Neural progenitor cell (in vitro differentiated cells): ENCODE measurements at regions not wholly inside any gene's neighbourhood (a gene's known extent, or its start where the extent isn't known, plus 50 kb on each side); places are given as distances from the start of the nearest gene placed in this dataset.

ENCODE experiments used
- DNase-seq: peaks from one replicate; pipeline ENCODE4 v3.0.0-alpha.2; 2016; ENCODE audit warnings: low spot score
- H2AFZ ChIP-seq: fragments of 200-600 bp; sonication (generic); replicated peaks from 2 replicates; pipeline ENCODE4 v1.6.1; 2016; ENCODE audit warnings: antibody characterized with exemption
- H3F3A ChIP-seq: fragments of 200-600 bp; sonication (generic); 2 replicates; pipeline ENCODE4 v1.6.1; 2016; ENCODE audit warnings: antibody characterized with exemption, low read depth
- H3K27ac ChIP-seq: fragments of 200-600 bp; sonication (generic); 2 replicates; pipeline ENCODE4 v1.5.1; 2016; ENCODE audit warnings: mild to moderate bottlenecking
- H3K27me3 ChIP-seq: fragments of 200-600 bp; sonication (generic); 2 replicates; pipeline ENCODE4 v1.6.1; 2016; ENCODE audit warnings: mild to moderate bottlenecking, moderate library complexity
- H3K36me3 ChIP-seq: fragments of 200-600 bp; sonication (generic); 2 replicates; pipeline ENCODE4 v1.5.1; 2016
- H3K4me1 ChIP-seq: fragments of 200-600 bp; sonication (generic); 2 replicates; pipeline ENCODE4 v1.6.1; 2016; ENCODE audit warnings: mixed run types
- H3K4me2 ChIP-seq: fragments of 200-600 bp; sonication (generic); 2 replicates; pipeline ENCODE4 v1.6.1; 2016
- H3K4me3 ChIP-seq: fragments of 200-600 bp; sonication (generic); 2 replicates; pipeline ENCODE4 v1.5.1; 2016
- H3K79me2 ChIP-seq: fragments of 200-600 bp; sonication (generic); 2 replicates; pipeline ENCODE4 v1.6.1; 2016; ENCODE audit warnings: low read depth
- H3K9ac ChIP-seq: fragments of 200-600 bp; sonication (generic); 2 replicates; pipeline ENCODE4 v1.6.1; 2016
- H3K9me3 ChIP-seq: fragments of 200-600 bp; sonication (generic); 2 replicates; pipeline ENCODE4 v1.5.1; 2016; ENCODE audit warnings: low read depth
- H4K20me1 ChIP-seq: fragments of 200-600 bp; sonication (generic); 2 replicates; pipeline ENCODE4 v1.6.1; 2016; ENCODE audit warnings: low read depth
- H3K27ac Mint-ChIP-seq: 3 replicates; pipeline ENCODE4 v1.8.0; 2021; ENCODE audit warnings: mixed read lengths
- H3K27me3 Mint-ChIP-seq: 2 replicates; pipeline ENCODE4 v1.8.0; 2022; ENCODE audit warnings: low read depth, mild to moderate bottlenecking, inconsistent platforms, moderate library complexity, mixed read lengths; ENCODE audit not compliant: insufficient read depth
- H3K36me3 Mint-ChIP-seq: 3 replicates; pipeline ENCODE4 v1.8.0; 2021; ENCODE audit warnings: mixed read lengths
- H3K4me1 Mint-ChIP-seq: 3 replicates; pipeline ENCODE4 v1.8.0; 2021; ENCODE audit warnings: mixed read lengths
- H3K4me3 Mint-ChIP-seq: 3 replicates; pipeline ENCODE4 v1.8.0; 2021; ENCODE audit warnings: mild to moderate bottlenecking, moderate library complexity, mixed read lengths
- H3K9me3 Mint-ChIP-seq: 3 replicates; pipeline ENCODE4 v1.8.0; 2020; ENCODE audit warnings: mixed read lengths
- EZH2 ChIP-seq: fragments of 200-600 bp; sonication (generic); IDR thresholded peaks from 2 replicates; pipeline ENCODE4 v1.6.1; 2017; ENCODE audit warnings: antibody characterized with exemption, mild to moderate bottlenecking, moderate library complexity
- EZH2phosphoT487 ChIP-seq: fragments of 200-600 bp; sonication (generic); IDR thresholded peaks from 2 replicates; pipeline ENCODE4 v1.6.1; 2017; ENCODE audit warnings: antibody characterized with exemption
- TF ChIP-seq, protein P1 (sequence below): fragments of 200-600 bp; sonication (generic); IDR thresholded peaks from 2 replicates; pipeline ENCODE4 v1.5.1; 2017; ENCODE audit warnings: antibody characterized with exemption, mild to moderate bottlenecking

GRCh38 chr4:28317221-28317620 lies 1456.6 kb downstream of the STIM2 start:
- H3K9ac ChIP-seq, result no peak overlapping the region
- no peaks in the 10 kb centered on the region for H3K9me3 ChIP-seq
- no peaks in the 10 kb centered on the region for H3K79me2 ChIP-seq
- H3K36me3 ChIP-seq, result no peaks in the 10 kb centered on the region
- no peak overlapping the region for H3K4me2 ChIP-seq
- Mint-ChIP-seq H3K27ac (no peak overlapping the region), H3K4me1 (no peaks in the 10 kb centered on the region), H3K36me3 (no peaks in the 10 kb centered on the region), H3K4me3 (no peak overlapping the region), H3K9me3 (no peaks in the 10 kb centered on the region), H3K27me3 (no peaks in the 10 kb centered on the region)
- H3K4me3 ChIP-seq, result no peak overlapping the region
- H4K20me1 ChIP-seq, result no peaks in the 10 kb centered on the region
- DNase-seq, result no peak
- H3F3A ChIP-seq, result no peaks in the 10 kb centered on the region
- TF ChIP-seq, protein P1, sequence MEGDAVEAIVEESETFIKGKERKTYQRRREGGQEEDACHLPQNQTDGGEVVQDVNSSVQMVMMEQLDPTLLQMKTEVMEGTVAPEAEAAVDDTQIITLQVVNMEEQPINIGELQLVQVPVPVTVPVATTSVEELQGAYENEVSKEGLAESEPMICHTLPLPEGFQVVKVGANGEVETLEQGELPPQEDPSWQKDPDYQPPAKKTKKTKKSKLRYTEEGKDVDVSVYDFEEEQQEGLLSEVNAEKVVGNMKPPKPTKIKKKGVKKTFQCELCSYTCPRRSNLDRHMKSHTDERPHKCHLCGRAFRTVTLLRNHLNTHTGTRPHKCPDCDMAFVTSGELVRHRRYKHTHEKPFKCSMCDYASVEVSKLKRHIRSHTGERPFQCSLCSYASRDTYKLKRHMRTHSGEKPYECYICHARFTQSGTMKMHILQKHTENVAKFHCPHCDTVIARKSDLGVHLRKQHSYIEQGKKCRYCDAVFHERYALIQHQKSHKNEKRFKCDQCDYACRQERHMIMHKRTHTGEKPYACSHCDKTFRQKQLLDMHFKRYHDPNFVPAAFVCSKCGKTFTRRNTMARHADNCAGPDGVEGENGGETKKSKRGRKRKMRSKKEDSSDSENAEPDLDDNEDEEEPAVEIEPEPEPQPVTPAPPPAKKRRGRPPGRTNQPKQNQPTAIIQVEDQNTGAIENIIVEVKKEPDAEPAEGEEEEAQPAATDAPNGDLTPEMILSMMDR, result no peak
- TF ChIP-seq EZH2phosphoT487 (no peak), EZH2 (no peak)
- no peaks in the 10 kb centered on the region for H3K4me1 ChIP-seq
- no peak overlapping the region for H2AFZ ChIP-seq
- no peak overlapping the region for H3K27ac ChIP-seq
- H3K27me3 ChIP-seq, result no peaks in the 10 kb centered on the region

DNA sequence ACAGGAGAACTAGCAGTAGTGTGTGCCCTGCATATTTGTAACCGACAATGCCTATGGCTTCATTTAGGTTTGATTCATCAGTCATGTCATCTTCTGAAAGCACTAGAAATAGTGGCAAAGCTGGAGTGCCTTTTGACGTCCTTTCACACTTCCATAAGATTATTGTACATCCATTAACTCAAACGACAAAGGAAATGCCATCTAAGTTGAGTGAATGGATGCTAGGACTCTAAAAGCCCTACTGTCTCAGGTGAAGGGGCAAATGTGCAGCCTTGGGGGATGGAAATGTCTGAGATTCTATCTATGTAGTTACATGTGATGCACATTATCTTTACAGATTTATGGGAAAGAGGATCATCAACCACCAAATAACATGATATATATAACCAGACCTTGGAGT lies 1473.6 kb downstream of the STIM2 start:
- no peaks in the 10 kb centered on the region for H3K36me3 Mint-ChIP-seq
- H3K27me3 Mint-ChIP-seq, result no peaks in the 10 kb centered on the region
- Histone ChIP-seq H3K36me3 (no peaks in the 10 kb centered on the region), H3K27me3 (no peaks in the 10 kb centered on the region), H3K4me2 (no peak overlapping the region), H3K9ac (no peak overlapping the region), H2AFZ (no peak overlapping the region), H3K4me3 (no peak overlapping the region), H3K27ac (no peak overlapping the region), H3K4me1 (no peaks in the 10 kb centered on the region), H3K9me3 (no peaks in the 10 kb centered on the region), H4K20me1 (no peaks in the 10 kb centered on the region), H3K79me2 (no peaks in the 10 kb centered on the region), H3F3A (no peaks in the 10 kb centered on the region)
- no peak overlapping the region for H3K4me3 Mint-ChIP-seq
- H3K4me1 Mint-ChIP-seq, result no peaks in the 10 kb centered on the region
- H3K27ac Mint-ChIP-seq, result no peak overlapping the region
- H3K9me3 Mint-ChIP-seq, result no peaks in the 10 kb centered on the region
- DNase-seq, result no peak
- TF ChIP-seq, protein P1, result no peak
- TF ChIP-seq EZH2 (no peak), EZH2phosphoT487 (no peak)

- Histone ChIP-seq H3K79me2 (no peaks in the 10 kb centered on the region), H3K9me3 (no peaks in the 10 kb centered on the region), H3K36me3 (no peaks in the 10 kb centered on the region), H3K27ac (no peak overlapping the region), H3F3A (no peaks in the 10 kb centered on the region), H4K20me1 (no peaks in the 10 kb centered on the region), H2AFZ (no peak overlapping the region), H3K4me3 (no peak overlapping the region), H3K4me2 (no peak overlapping the region), H3K27me3 (no peaks in the 10 kb centered on the region), H3K9ac (no peak overlapping the region), H3K4me1 (no peaks in the 10 kb centered on the region)
- Mint-ChIP-seq H3K9me3 (peaks cover 12% of the 10 kb centered on the region), H3K4me3 (no peak overlapping the region), H3K27me3 (no peaks in the 10 kb centered on the region), H3K36me3 (no peaks in the 10 kb centered on the region), H3K4me1 (no peaks in the 10 kb centered on the region), H3K27ac (no peak overlapping the region)
- TF ChIP-seq EZH2 (no peak), EZH2phosphoT487 (no peak)
- TF ChIP-seq, protein P1, result no peak
- DNase-seq, result no peak
Measured at GRCh38 chr4:28341784-28342183, 1481.1 kb downstream of the STIM2 start.
